PFSK-1 (cell line): ENCODE measurements at regions not wholly inside any gene's neighbourhood (a gene's known extent, or its start where the extent isn't known, plus 50 kb on each side); places are given as distances from the start of the nearest gene placed in this dataset.

Source experiments
- FOXP2 ChIP-seq: optimal IDR thresholded peaks from 2 replicates; pipeline ENCODE3; 2011; ENCODE audit warnings: borderline replicate concordance, control low read depth, inconsistent platforms; ENCODE audit not compliant: insufficient read depth; ENCODE audit errors: extremely low read length, extremely low read depth
- POLR2AphosphoS5 ChIP-seq: IDR thresholded peaks from 2 replicates; pipeline ENCODE4 v1.6.1; 2012; ENCODE audit warnings: low read depth, mild to moderate bottlenecking, control low read depth, low read length, moderate library complexity
- SIN3A ChIP-seq: IDR thresholded peaks from 2 replicates; pipeline ENCODE4 v1.6.1; 2012; ENCODE audit warnings: mild to moderate bottlenecking, low read length, moderate library complexity, borderline replicate concordance; ENCODE audit not compliant: insufficient read depth
- TAF1 ChIP-seq: IDR thresholded peaks from 2 replicates; pipeline ENCODE4 v1.6.1; 2012; ENCODE audit warnings: low read length, control low read depth, borderline replicate concordance; ENCODE audit not compliant: insufficient read depth
- TF ChIP-seq, protein P1 (sequence below), 2 experiments: IDR thresholded peaks; 2 replicates each; pipeline versions ENCODE4 v1.6.1 to v1.8.0; 2011 to 2012; ENCODE audit warnings: low read depth in 2 of 2, low read length in 2 of 2, control low read depth in 1 of 2, inconsistent platforms in 1 of 2, mild to moderate bottlenecking in 1 of 2, moderate library complexity in 1 of 2; ENCODE audit not compliant: insufficient read depth in 1 of 2

GRCh38 chr5:118236108-118236849, 752.1 kb downstream of the DTWD2 start:
- TF ChIP-seq SIN3A, result no peak
- TF ChIP-seq FOXP2, result no peak
- no peak for TF ChIP-seq POLR2AphosphoS5
- TF ChIP-seq, protein P1, sequence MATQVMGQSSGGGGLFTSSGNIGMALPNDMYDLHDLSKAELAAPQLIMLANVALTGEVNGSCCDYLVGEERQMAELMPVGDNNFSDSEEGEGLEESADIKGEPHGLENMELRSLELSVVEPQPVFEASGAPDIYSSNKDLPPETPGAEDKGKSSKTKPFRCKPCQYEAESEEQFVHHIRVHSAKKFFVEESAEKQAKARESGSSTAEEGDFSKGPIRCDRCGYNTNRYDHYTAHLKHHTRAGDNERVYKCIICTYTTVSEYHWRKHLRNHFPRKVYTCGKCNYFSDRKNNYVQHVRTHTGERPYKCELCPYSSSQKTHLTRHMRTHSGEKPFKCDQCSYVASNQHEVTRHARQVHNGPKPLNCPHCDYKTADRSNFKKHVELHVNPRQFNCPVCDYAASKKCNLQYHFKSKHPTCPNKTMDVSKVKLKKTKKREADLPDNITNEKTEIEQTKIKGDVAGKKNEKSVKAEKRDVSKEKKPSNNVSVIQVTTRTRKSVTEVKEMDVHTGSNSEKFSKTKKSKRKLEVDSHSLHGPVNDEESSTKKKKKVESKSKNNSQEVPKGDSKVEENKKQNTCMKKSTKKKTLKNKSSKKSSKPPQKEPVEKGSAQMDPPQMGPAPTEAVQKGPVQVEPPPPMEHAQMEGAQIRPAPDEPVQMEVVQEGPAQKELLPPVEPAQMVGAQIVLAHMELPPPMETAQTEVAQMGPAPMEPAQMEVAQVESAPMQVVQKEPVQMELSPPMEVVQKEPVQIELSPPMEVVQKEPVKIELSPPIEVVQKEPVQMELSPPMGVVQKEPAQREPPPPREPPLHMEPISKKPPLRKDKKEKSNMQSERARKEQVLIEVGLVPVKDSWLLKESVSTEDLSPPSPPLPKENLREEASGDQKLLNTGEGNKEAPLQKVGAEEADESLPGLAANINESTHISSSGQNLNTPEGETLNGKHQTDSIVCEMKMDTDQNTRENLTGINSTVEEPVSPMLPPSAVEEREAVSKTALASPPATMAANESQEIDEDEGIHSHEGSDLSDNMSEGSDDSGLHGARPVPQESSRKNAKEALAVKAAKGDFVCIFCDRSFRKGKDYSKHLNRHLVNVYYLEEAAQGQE (IDR thresholded peaks at IDR 0.05; ENCODE audit: insufficient read depth in 1 of 2, low read depth in 2 of 2, low read length in 2 of 2), result no peak
- TF ChIP-seq TAF1, result no peak

GRCh38 chr5:118233606-118234005, 754.7 kb downstream of the DTWD2 start:
- TF ChIP-seq TAF1, result no peak
- TF ChIP-seq, protein P1 (IDR thresholded peaks at IDR 0.05; ENCODE audit: insufficient read depth in 1 of 2, low read depth in 2 of 2, low read length in 2 of 2), result no peak
- TF ChIP-seq FOXP2, result no peak
- TF ChIP-seq POLR2AphosphoS5, result no peak
- no peak for TF ChIP-seq SIN3A

- TF ChIP-seq SIN3A (no peak), FOXP2 (no peak), TAF1 (no peak), POLR2AphosphoS5 (no peak)
- TF ChIP-seq, protein P1 (IDR thresholded peaks at IDR 0.05; ENCODE audit: insufficient read depth in 1 of 2, low read depth in 2 of 2, low read length in 2 of 2), result no peak
Observed at GRCh38 chr5:118228489-118228888, 759.9 kb downstream of the DTWD2 start.

DNA sequence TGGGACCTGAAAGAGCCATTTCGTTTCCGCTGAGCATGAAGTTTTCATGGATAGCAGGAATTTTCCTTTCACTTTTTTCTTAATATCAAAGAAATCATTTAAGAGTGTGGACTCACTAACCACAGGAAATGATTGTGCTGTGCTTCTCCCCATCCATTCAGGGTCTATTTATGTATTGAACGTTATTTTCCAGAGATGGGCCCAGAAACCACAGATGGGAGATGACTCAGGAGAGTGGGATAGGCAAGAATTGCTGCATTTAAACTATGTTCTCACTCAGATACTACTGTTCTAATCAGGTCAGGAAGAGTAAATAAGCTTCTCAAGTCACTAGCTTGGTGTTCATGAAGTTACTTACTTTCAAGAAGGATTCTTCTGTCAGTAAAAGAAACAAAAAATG, 763.8 kb downstream of the DTWD2 start:
- TF ChIP-seq, protein P1 (IDR thresholded peaks at IDR 0.05; ENCODE audit: insufficient read depth in 1 of 2, low read depth in 2 of 2, low read length in 2 of 2), result no peak
- TF ChIP-seq POLR2AphosphoS5, result no peak
- no peak for TF ChIP-seq FOXP2
- TF ChIP-seq SIN3A, result no peak
- TF ChIP-seq TAF1, result no peak
